PFSK-1 (cell line): ENCODE measurements at regions not wholly inside any gene's neighbourhood (a gene's known extent, or its start where the extent isn't known, plus 50 kb on each side); places are given as distances from the start of the nearest gene placed in this dataset.

ENCODE experiments used
- FOXP2 ChIP-seq: optimal IDR thresholded peaks from 2 replicates; pipeline ENCODE3; 2011; ENCODE audit warnings: borderline replicate concordance, control low read depth, inconsistent platforms; ENCODE audit not compliant: insufficient read depth; ENCODE audit errors: extremely low read length, extremely low read depth
- POLR2AphosphoS5 ChIP-seq: IDR thresholded peaks from 2 replicates; pipeline ENCODE4 v1.6.1; 2012; ENCODE audit warnings: low read depth, mild to moderate bottlenecking, control low read depth, low read length, moderate library complexity
- SIN3A ChIP-seq: IDR thresholded peaks from 2 replicates; pipeline ENCODE4 v1.6.1; 2012; ENCODE audit warnings: mild to moderate bottlenecking, low read length, moderate library complexity, borderline replicate concordance; ENCODE audit not compliant: insufficient read depth
- TAF1 ChIP-seq: IDR thresholded peaks from 2 replicates; pipeline ENCODE4 v1.6.1; 2012; ENCODE audit warnings: low read length, control low read depth, borderline replicate concordance; ENCODE audit not compliant: insufficient read depth
- TF ChIP-seq, protein P1 (sequence below), 2 experiments: IDR thresholded peaks; 2 replicates each; pipeline versions ENCODE4 v1.6.1 to v1.8.0; 2011 to 2012; ENCODE audit warnings: low read depth in 2 of 2, low read length in 2 of 2, control low read depth in 1 of 2, inconsistent platforms in 1 of 2, mild to moderate bottlenecking in 1 of 2, moderate library complexity in 1 of 2; ENCODE audit not compliant: insufficient read depth in 1 of 2

GRCh38 chr5:12965804-12966203 lies 978.7 kb downstream of the DNAH5 start:
- no peak for TF ChIP-seq FOXP2
- no peak for TF ChIP-seq SIN3A
- TF ChIP-seq TAF1: no peak
- TF ChIP-seq POLR2AphosphoS5: no peak
- TF ChIP-seq, protein P1, sequence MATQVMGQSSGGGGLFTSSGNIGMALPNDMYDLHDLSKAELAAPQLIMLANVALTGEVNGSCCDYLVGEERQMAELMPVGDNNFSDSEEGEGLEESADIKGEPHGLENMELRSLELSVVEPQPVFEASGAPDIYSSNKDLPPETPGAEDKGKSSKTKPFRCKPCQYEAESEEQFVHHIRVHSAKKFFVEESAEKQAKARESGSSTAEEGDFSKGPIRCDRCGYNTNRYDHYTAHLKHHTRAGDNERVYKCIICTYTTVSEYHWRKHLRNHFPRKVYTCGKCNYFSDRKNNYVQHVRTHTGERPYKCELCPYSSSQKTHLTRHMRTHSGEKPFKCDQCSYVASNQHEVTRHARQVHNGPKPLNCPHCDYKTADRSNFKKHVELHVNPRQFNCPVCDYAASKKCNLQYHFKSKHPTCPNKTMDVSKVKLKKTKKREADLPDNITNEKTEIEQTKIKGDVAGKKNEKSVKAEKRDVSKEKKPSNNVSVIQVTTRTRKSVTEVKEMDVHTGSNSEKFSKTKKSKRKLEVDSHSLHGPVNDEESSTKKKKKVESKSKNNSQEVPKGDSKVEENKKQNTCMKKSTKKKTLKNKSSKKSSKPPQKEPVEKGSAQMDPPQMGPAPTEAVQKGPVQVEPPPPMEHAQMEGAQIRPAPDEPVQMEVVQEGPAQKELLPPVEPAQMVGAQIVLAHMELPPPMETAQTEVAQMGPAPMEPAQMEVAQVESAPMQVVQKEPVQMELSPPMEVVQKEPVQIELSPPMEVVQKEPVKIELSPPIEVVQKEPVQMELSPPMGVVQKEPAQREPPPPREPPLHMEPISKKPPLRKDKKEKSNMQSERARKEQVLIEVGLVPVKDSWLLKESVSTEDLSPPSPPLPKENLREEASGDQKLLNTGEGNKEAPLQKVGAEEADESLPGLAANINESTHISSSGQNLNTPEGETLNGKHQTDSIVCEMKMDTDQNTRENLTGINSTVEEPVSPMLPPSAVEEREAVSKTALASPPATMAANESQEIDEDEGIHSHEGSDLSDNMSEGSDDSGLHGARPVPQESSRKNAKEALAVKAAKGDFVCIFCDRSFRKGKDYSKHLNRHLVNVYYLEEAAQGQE (IDR thresholded peaks at IDR 0.05; ENCODE audit: insufficient read depth in 1 of 2, low read depth in 2 of 2, low read length in 2 of 2): no peak

- no peak for TF ChIP-seq FOXP2
- TF ChIP-seq, protein P1 (IDR thresholded peaks at IDR 0.05; ENCODE audit: insufficient read depth in 1 of 2, low read depth in 2 of 2, low read length in 2 of 2): no peak
- TF ChIP-seq POLR2AphosphoS5: no peak
- no peak for TF ChIP-seq SIN3A
- TF ChIP-seq TAF1: no peak
Observed at GRCh38 chr5:12959713-12960112, 984.8 kb downstream of the DNAH5 start.

- TF ChIP-seq TAF1 (no peak), FOXP2 (no peak)
Observed at GRCh38 chr5:12952409-12952808, 992.1 kb downstream of the DNAH5 start.

DNA sequence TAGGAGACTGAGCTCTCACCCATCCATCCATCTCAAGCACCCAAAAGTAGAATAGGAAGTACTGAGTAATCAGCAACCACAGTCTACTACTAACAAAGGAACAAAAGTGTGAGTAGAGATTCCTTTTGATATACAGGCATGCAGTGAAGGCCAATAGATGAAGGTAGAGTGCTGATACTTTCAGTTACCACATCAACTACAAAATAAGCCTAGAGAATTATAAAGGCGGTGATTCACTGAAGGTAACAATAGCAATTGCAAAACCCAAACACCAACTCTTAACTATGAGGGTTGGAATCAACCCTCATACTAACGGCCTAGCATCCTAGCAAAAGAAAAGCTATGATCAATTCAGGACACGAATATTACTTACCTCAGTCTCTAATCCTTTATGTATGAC lies 992.6 kb downstream of the DNAH5 start:
- TF ChIP-seq TAF1 (no peak), SIN3A (no peak), FOXP2 (no peak), POLR2AphosphoS5 (no peak)
- TF ChIP-seq, protein P1 (IDR thresholded peaks at IDR 0.05; ENCODE audit: insufficient read depth in 1 of 2, low read depth in 2 of 2, low read length in 2 of 2): no peak

GRCh38 chr5:12947379-12947778 lies 997.1 kb downstream of the DNAH5 start:
- TF ChIP-seq, protein P1 (IDR thresholded peaks at IDR 0.05; ENCODE audit: insufficient read depth in 1 of 2, low read depth in 2 of 2, low read length in 2 of 2): no peak
- TF ChIP-seq FOXP2 (no peak), SIN3A (no peak), POLR2AphosphoS5 (no peak), TAF1 (no peak)
